ENCODE measurements at regions not wholly inside any gene's neighbourhood (a gene's known extent, or its start where the extent isn't known, plus 50 kb on each side); places are given as distances from the start of the nearest gene placed in this dataset.

DNA sequence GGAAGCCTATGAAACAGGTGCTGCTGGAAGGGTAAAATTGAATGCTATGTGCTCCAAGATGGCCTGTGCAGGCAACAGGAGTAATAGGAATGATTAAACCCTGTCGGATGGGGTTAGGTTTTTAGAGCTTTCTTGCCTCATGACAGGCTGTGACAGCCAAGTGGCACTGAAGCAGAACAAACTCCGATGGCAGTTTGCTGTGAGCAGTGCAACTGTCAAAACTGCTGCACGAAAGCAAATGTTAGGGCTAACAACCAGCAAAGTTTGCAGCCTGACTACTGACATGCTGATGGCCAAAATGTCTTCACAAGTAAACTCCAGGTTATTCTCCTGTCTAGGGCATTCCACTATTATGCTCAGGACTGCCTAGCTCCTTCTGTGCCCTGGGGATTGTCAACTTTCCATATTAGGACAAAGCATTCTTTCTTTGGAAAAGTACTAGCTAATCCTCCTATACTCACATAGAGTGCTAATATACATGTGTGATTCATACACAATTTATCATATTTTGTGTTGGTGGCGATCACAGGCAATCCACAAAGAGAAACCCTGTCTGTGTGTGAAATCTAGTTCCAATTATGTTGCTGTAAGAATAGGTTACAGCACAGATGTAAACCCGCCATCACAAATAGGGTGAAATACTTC, 486.6 kb upstream of the TENM3 start:
- TF ChIP-seq CTCF (IDR thresholded peaks at IDR 0.05 in 2 of 3, conservative IDR thresholded peaks at IDR 0.05 in 1 of 3; ENCODE audit: borderline replicate concordance in 1 of 3, insufficient read depth in 1 of 3, low read depth in 2 of 3, low read length in 2 of 3) (no peak), EZH2phosphoT487 (IDR thresholded peaks at IDR 0.05; ENCODE audit: borderline replicate concordance) (no peak), SRF (IDR thresholded peaks at IDR 0.05; ENCODE audit: low read depth) (no peak), ATF3 (IDR thresholded peaks at IDR 0.05) (no peak), POLR2A (IDR thresholded peaks at IDR 0.05; ENCODE audit: borderline replicate concordance, extremely low read depth, insufficient read depth, insufficient read length) (no peak), RAD21 (IDR thresholded peaks at IDR 0.05; ENCODE audit: low read depth) (no peak)

All from HCT116 (cell line).